WERI-Rb-1 (cell line): ENCODE measurements at regions not wholly inside any gene's neighbourhood (a gene's known extent, or its start where the extent isn't known, plus 50 kb on each side); places are given as distances from the start of the nearest gene placed in this dataset.

ENCODE experiments used
- DNase-seq: peaks from one replicate; pipeline ENCODE4 v3.0.0-alpha.2; 2020
- H3K27ac ChIP-seq: fragments of 250-450 bp; sonication (Bioruptor Pico); 2 replicates; pipeline ENCODE4 v1.5.1; 2020; ENCODE audit warnings: mild to moderate bottlenecking, moderate library complexity
- H3K27me3 ChIP-seq: fragments of 250-450 bp; sonication (Bioruptor Pico); 2 replicates; pipeline ENCODE4 v1.5.1; 2021; ENCODE audit warnings: mild to moderate bottlenecking, low read depth, moderate library complexity; ENCODE audit not compliant: insufficient read depth, severe bottlenecking
- H3K36me3 ChIP-seq: fragments of 250-450 bp; sonication (Bioruptor Pico); 2 replicates; pipeline ENCODE4 v1.5.1; 2020; ENCODE audit warnings: mild to moderate bottlenecking, moderate library complexity
- H3K4me3 ChIP-seq: 2 replicates; pipeline ENCODE4 v1.5.1; 2011; ENCODE audit warnings: low read depth, mild to moderate bottlenecking, control low read depth, low read length
- H3K9me3 ChIP-seq: fragments of 250-450 bp; sonication (Bioruptor Pico); 2 replicates; pipeline ENCODE4 v1.5.1; 2021; ENCODE audit warnings: mild to moderate bottlenecking, moderate library complexity; ENCODE audit not compliant: severe bottlenecking
- TF ChIP-seq, protein P1 (sequence below): IDR thresholded peaks from 2 replicates; pipeline ENCODE4 v1.5.1; 2011; ENCODE audit warnings: low read depth, mild to moderate bottlenecking, control low read depth, inconsistent platforms, low read length

- no peak overlapping the region for H3K4me3 ChIP-seq
- no peaks in the 10 kb centered on the region for H3K27me3 ChIP-seq
- no peak overlapping the region for H3K27ac ChIP-seq
- no peak for DNase-seq
- TF ChIP-seq, protein P1, sequence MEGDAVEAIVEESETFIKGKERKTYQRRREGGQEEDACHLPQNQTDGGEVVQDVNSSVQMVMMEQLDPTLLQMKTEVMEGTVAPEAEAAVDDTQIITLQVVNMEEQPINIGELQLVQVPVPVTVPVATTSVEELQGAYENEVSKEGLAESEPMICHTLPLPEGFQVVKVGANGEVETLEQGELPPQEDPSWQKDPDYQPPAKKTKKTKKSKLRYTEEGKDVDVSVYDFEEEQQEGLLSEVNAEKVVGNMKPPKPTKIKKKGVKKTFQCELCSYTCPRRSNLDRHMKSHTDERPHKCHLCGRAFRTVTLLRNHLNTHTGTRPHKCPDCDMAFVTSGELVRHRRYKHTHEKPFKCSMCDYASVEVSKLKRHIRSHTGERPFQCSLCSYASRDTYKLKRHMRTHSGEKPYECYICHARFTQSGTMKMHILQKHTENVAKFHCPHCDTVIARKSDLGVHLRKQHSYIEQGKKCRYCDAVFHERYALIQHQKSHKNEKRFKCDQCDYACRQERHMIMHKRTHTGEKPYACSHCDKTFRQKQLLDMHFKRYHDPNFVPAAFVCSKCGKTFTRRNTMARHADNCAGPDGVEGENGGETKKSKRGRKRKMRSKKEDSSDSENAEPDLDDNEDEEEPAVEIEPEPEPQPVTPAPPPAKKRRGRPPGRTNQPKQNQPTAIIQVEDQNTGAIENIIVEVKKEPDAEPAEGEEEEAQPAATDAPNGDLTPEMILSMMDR, result no peak
- no peaks in the 10 kb centered on the region for H3K36me3 ChIP-seq
- no peaks in the 10 kb centered on the region for H3K9me3 ChIP-seq
Observed at GRCh38 chr18:28332071-28332470, 155.1 kb upstream of the CDH2 start.

- Histone ChIP-seq H3K9me3 (no peaks in the 10 kb centered on the region), H3K36me3 (no peaks in the 10 kb centered on the region), H3K27me3 (no peaks in the 10 kb centered on the region), H3K27ac (no peak overlapping the region), H3K4me3 (no peak overlapping the region)
- peak; percentile 31 for DNase-seq
- TF ChIP-seq, protein P1, result no peak
Observed at GRCh38 chr18:28331551-28331950, 154.6 kb upstream of the CDH2 start.

DNA sequence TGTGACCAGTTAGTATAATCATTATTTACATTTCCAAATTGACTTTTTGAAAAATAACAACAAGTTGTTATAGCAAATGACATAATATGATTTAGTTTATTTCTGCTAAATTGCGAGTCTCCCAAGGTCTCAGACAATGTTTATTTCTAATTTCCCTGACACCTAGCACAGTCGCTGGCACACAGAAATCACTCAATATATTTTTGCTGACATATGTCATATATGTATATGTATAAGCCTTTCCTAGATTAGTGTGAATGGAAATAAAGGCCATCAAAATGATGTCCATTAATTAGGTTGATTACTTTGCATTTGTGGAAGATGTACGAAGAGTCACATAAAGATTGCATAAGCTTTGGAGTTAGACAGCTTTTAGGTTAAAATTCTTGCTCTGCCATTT, 136.7 kb upstream of the CDH2 start:
- DNase-seq, result no peak
- H3K27me3 ChIP-seq, result no peaks in the 10 kb centered on the region
- no peak overlapping the region for H3K4me3 ChIP-seq
- no peaks in the 10 kb centered on the region for H3K9me3 ChIP-seq
- TF ChIP-seq, protein P1, result no peak
- no peaks in the 10 kb centered on the region for H3K36me3 ChIP-seq
- no peak overlapping the region for H3K27ac ChIP-seq

- H3K36me3 ChIP-seq, result no peaks in the 10 kb centered on the region
- no peak for DNase-seq
- H3K27ac ChIP-seq, result no peak overlapping the region
- TF ChIP-seq, protein P1, result no peak
- H3K4me3 ChIP-seq, result no peak overlapping the region
- no peaks in the 10 kb centered on the region for H3K9me3 ChIP-seq
- no peaks in the 10 kb centered on the region for H3K27me3 ChIP-seq
Observed at GRCh38 chr18:28288784-28289183, 111.9 kb upstream of the CDH2 start.

- H3K36me3 ChIP-seq, result no peaks in the 10 kb centered on the region
- no peaks in the 10 kb centered on the region for H3K27me3 ChIP-seq
- H3K9me3 ChIP-seq, result no peaks in the 10 kb centered on the region
- no peak overlapping the region for H3K27ac ChIP-seq
- TF ChIP-seq, protein P1, result no peak
- no peak overlapping the region for H3K4me3 ChIP-seq
- no peak for DNase-seq
Observed at GRCh38 chr18:28287146-28287545, 110.2 kb upstream of the CDH2 start.

- Histone ChIP-seq H3K4me3 (no peak overlapping the region), H3K27me3 (no peaks in the 10 kb centered on the region), H3K9me3 (no peaks in the 10 kb centered on the region), H3K36me3 (no peaks in the 10 kb centered on the region), H3K27ac (no peak overlapping the region)
- no peak for DNase-seq
- TF ChIP-seq, protein P1, result no peak
Observed at GRCh38 chr18:28284132-28284531, 107.2 kb upstream of the CDH2 start.
